NCI-H187 (cell line): ENCODE measurements at regions not wholly inside any gene's neighbourhood (a gene's known extent, or its start where the extent isn't known, plus 50 kb on each side); places are given as distances from the start of the nearest gene placed in this dataset.

Experiments
- DNase-seq, 2 experiments: peaks; one replicate each; lab custom pipeline; 2025; lab: John Stamatoyannopoulos, UW

GRCh38 chr7:9854605-9855004, 1119.1 kb upstream of the PHF14 start:
- no peak for DNase-seq

- no peak for DNase-seq
Observed at GRCh38 chr7:9856668-9857067, 1117.0 kb upstream of the PHF14 start.

GRCh38 chr7:9863545-9863944, 1110.1 kb upstream of the PHF14 start:
- no peak for DNase-seq

GRCh38 chr7:9869151-9869550, 1104.5 kb upstream of the PHF14 start:
- DNase-seq, result no peak

- DNase-seq, result no peak
Observed at GRCh38 chr7:9869566-9869965, 1104.1 kb upstream of the PHF14 start.

- DNase-seq, result no peak
Observed at GRCh38 chr7:9870674-9871073, 1103.0 kb upstream of the PHF14 start.

GRCh38 chr7:9874182-9874581, 1099.5 kb upstream of the PHF14 start:
- no peak for DNase-seq

- DNase-seq, result no peak
Observed at GRCh38 chr7:9876053-9876452, 1097.6 kb upstream of the PHF14 start.

- no peak for DNase-seq
Observed at GRCh38 chr7:9889554-9889953, 1084.1 kb upstream of the PHF14 start.

- no peak for DNase-seq
Observed at GRCh38 chr7:9890092-9890491, 1083.6 kb upstream of the PHF14 start.

GRCh38 chr7:9891056-9891455, 1082.6 kb upstream of the PHF14 start:
- no peak for DNase-seq

GRCh38 chr7:9900339-9900738, 1073.3 kb upstream of the PHF14 start:
- no peak for DNase-seq

- no peak for DNase-seq
Observed at GRCh38 chr7:9921326-9921725, 1052.3 kb upstream of the PHF14 start.

- no peak for DNase-seq
Observed at GRCh38 chr7:9937944-9938631, 1035.6 kb upstream of the PHF14 start.

GRCh38 chr7:9939176-9939575, 1034.5 kb upstream of the PHF14 start:
- DNase-seq, result no peak

- peak in 1 of 2 experiments; percentile 5 for DNase-seq
Observed at GRCh38 chr7:9945131-9945530, 1028.5 kb upstream of the PHF14 start.

GRCh38 chr7:9945857-9946256, 1027.8 kb upstream of the PHF14 start:
- DNase-seq, result peak in 1 of 2 experiments; percentile 42

- DNase-seq, result no peak
Observed at GRCh38 chr7:9955138-9955537, 1018.5 kb upstream of the PHF14 start.

- DNase-seq, result no peak
Observed at GRCh38 chr7:9958486-9958885, 1015.2 kb upstream of the PHF14 start.

GRCh38 chr7:9960460-9960859, 1013.2 kb upstream of the PHF14 start:
- no peak for DNase-seq

- DNase-seq, result no peak
Observed at GRCh38 chr7:9961161-9961922, 1012.3 kb upstream of the PHF14 start.

- DNase-seq, result no peak
Observed at GRCh38 chr7:9962742-9963141, 1010.9 kb upstream of the PHF14 start.
